Dedifferentiated amniotic fluid mesenchymal stem cell (primary cell): ENCODE measurements at regions not wholly inside any gene's neighbourhood (a gene's known extent, or its start where the extent isn't known, plus 50 kb on each side); places are given as distances from the start of the nearest gene placed in this dataset.

Experiments
- DNase-seq: peaks from one replicate; pipeline ENCODE4 v3.0.0-alpha.2; 2016; ENCODE audit errors: extremely low spot score

- no peak for DNase-seq
Measured at GRCh38 chr11:2083411-2083810, 55.8 kb downstream of the IGF2 start.

GRCh38 chr11:2077061-2077802 is 62.0 kb downstream of the IGF2 start:
- DNase-seq, result peak; percentile 37

DNA sequence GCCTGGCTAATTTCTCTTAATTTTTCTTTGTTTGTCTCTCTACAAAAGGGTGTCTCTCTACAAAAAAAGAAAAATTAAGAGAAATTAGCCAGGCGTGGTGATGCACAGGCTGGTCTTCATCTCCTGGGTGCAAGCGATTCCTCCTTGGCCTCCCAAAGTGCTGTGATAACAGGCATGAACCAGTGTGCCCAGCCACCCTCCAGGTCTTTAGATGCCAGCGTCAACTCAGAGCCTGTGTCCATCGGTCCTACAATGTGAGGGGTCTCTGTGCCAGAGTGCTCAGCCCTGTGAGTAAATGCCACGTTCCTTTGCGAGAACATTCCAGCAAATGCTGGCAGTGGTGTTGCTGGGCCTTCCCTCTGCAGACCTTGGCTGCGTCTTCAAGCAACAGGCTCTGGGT is 62.7 kb downstream of the IGF2 start:
- no peak for DNase-seq

GRCh38 chr11:2074266-2074825 is 64.8 kb downstream of the IGF2 start:
- no peak for DNase-seq

- DNase-seq, result no peak
Measured at GRCh38 chr11:2072551-2073261, 66.5 kb downstream of the IGF2 start.

DNA sequence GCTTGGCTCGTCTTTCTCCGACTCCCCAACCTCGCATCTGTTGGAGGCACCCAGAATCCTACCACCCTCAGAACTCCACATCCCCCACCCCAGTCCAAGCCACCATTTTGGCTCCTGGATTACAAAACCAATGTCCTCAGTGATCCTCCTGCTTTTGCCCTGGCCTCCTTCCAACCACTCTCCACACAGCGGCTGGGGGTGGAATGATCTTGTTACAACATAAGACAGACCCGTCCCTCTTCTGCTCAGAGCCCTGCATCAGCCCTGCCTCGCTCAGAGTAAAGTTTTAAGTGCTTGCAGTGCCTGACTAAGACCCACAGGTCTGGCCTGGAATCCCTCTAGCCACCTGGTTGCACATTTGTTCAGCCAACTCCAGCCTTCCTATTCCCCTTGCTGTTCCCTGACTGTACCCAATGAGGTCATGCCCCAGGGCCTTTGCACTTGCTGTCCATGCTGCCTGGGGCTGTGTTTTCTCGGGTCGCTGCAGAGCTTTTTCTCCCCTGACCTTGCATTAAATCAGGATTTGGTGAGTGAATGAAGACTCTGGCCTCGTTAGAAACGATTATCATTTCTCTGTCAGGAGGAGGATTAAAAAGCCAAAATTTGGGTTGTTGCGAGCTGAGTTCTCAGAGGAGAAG is 67.3 kb downstream of the IGF2 start:
- DNase-seq, result no peak
